H1 (cell line): ENCODE measurements at regions not wholly inside any gene's neighbourhood (a gene's known extent, or its start where the extent isn't known, plus 50 kb on each side); places are given as distances from the start of the nearest gene placed in this dataset.

Experiments
- ASH2L ChIP-seq: fragments of 200-600, 300-600 bp; sonication (generic); IDR thresholded peaks from one replicate; pipeline ENCODE4 v1.7.1; 2017; ENCODE audit warnings: low read length
- CTCF ChIP-seq, 3 experiments: IDR thresholded peaks; 1 replicate in 2 of 3; 2 replicates in 1 of 3; pipeline versions ENCODE4 v1.5.1 to v1.6.1; 2011; ENCODE audit warnings: low read length in 3 of 3, mild to moderate bottlenecking in 3 of 3, inconsistent platforms in 2 of 3, low read depth in 1 of 3, moderate library complexity in 1 of 3; ENCODE audit not compliant: insufficient read depth in 1 of 3; ENCODE audit errors: control extremely low read depth in 1 of 3
- EP300 ChIP-seq, 2 experiments: IDR thresholded peaks; 1 replicate in 1 of 2; 2 replicates in 1 of 2; pipeline ENCODE4 v1.6.1; 2011 to 2012; ENCODE audit warnings: low read depth in 2 of 2, low read length in 2 of 2, mild to moderate bottlenecking in 2 of 2, borderline replicate concordance in 1 of 2, inconsistent platforms in 1 of 2, moderate library complexity in 1 of 2
- EZH2 ChIP-seq: fragments of 200-600 bp; sonication (generic); IDR thresholded peaks from 2 replicates; pipeline ENCODE4 v1.7.1; 2012; ENCODE audit warnings: low read depth, mild to moderate bottlenecking, moderate library complexity, low read length, inconsistent platforms; ENCODE audit not compliant: severe bottlenecking
- POLR2A ChIP-seq, 2 experiments: IDR thresholded peaks; 1 replicate in 1 of 2; 2 replicates in 1 of 2; pipeline ENCODE4 v1.6.1; 2011; ENCODE audit warnings: low read depth in 2 of 2, low read length in 2 of 2, mild to moderate bottlenecking in 2 of 2; ENCODE audit errors: control extremely low read depth in 1 of 2
- TAF1 ChIP-seq: IDR thresholded peaks from 2 replicates; pipeline ENCODE4 v1.6.1; 2011; ENCODE audit warnings: mild to moderate bottlenecking, low read depth, low read length
- TF ChIP-seq, protein P1 (sequence below): IDR thresholded peaks from 2 replicates; pipeline ENCODE4 v1.6.1; 2011; ENCODE audit warnings: low read depth, mild to moderate bottlenecking, low read length; ENCODE audit not compliant: insufficient read depth

GRCh38 chr6:4297348-4297747, 162.0 kb upstream of the ECI2 start:
- TF ChIP-seq EZH2, result no peak
- TF ChIP-seq CTCF (IDR thresholded peaks at IDR 0.05; ENCODE audit: control extremely low read depth in 1 of 3, insufficient read depth in 1 of 3, low read depth in 1 of 3, low read length in 3 of 3), result no peak
- TF ChIP-seq, protein P1, sequence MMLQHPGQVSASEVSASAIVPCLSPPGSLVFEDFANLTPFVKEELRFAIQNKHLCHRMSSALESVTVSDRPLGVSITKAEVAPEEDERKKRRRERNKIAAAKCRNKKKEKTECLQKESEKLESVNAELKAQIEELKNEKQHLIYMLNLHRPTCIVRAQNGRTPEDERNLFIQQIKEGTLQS, result no peak
- TF ChIP-seq TAF1, result no peak
- TF ChIP-seq POLR2A (IDR thresholded peaks at IDR 0.05; ENCODE audit: control extremely low read depth in 1 of 2, low read depth in 2 of 2, low read length in 2 of 2), result no peak
- no peak for TF ChIP-seq EP300 (IDR thresholded peaks at IDR 0.05; ENCODE audit: borderline replicate concordance in 1 of 2, low read depth in 2 of 2, low read length in 2 of 2)
- TF ChIP-seq ASH2L, result no peak
